NCI-H526 (cell line): ENCODE measurements at regions not wholly inside any gene's neighbourhood (a gene's known extent, or its start where the extent isn't known, plus 50 kb on each side); places are given as distances from the start of the nearest gene placed in this dataset.
"Not testable (repeated sequence)": the region's sequence is repeated elsewhere in the genome, so short reads cannot be mapped to it uniquely, and the experiment has no call there.

ENCODE experiments used
- DNase-seq, 2 experiments: peaks; one replicate each; lab custom pipeline; 2025; lab: John Stamatoyannopoulos, UW

DNA sequence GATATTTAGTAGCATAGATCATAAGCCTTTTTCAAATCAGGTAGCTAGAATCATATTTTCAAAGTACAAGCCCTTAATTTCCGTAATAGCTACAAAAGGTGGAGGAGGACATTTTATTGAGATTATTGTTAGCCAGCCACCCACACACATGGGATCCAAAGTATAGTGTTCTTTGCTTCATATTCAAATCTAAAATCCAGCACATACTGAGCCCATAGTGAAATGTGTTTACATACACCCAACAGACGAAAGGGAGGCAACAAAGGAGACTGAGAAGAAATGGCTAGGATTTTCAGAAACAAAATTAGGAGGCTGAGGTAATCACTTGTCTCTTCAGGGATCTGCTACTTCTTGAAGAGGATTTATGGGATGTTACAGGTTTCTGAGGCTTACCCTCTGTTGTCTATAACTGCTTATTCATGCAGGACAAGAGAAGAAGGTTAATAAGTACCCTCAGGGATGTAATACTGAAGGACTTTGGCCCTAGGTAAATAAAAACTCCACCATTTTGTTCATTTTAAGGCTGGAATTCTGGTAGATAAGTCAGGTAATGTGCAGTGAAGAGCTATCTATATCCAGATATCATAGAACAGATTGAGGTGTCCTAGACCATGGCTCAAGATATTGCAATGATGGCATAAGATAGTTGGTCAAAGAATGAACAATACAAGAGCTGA, 182.1 kb downstream of the SPDYE17 start:
- not testable (repeated sequence) for DNase-seq

DNA sequence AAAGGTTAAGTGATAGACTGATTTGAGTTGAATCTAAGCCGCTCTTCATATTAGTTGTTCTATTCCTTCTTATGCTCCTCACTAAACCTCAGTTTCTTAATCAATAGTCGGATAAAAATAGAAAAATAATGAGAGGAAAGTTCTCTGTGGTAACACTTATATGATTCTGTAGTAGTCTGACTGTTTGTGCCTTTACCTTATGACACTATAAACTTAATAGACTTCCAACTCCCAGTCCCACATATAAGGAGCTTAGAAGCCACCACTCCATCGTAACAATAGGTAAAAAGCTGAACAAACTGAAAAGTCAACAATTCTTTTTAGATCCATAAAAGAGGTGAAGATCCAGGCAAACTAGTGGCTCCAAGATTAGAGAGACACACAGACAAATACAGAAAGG, 192.3 kb downstream of the SPDYE17 start:
- not testable (repeated sequence) for DNase-seq

DNA sequence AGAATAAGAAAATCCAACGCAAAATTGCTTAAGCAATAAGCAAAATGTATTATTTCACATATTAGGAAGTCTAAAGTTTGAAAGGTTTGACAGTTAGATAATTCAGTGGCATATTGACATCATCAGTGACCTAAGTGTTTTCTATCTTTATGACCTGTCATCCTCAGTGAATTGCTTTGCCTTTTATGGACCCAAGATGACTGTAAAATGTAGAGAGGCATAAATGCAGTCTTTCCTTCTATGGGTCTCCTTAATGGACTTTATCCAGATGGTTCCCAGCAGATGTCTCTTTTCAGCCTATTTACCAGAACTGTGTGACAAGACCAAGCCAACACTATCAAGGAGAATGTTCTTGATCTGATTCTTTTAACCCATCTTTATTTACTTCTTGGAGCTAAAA, 192.9 kb downstream of the SPDYE17 start:
- not testable (repeated sequence) for DNase-seq

DNA sequence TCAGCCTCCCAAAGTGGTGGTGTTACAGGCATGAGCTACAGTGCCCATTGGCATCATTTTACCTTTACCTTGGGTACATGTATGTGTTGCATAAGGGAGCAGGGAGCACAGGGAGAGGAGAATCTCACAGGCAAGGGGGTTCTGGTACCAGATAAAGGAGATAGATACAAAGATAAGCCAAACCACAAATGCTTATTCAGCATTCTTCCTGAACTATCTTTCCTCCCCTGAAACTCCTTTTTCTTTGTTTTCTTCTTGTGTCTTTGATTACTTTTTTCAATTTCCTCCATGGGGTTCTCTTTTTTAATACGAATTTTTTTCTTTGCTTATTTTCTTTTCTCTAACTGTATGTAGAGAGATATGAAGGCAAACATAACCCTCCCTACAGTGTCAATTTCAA, 193.8 kb downstream of the SPDYE17 start:
- not testable (repeated sequence) for DNase-seq

- not testable (repeated sequence) for DNase-seq
These were observed 202.2 kb upstream of the POMZP3 start for GRCh38 chr7:76829233-76829632.

DNA sequence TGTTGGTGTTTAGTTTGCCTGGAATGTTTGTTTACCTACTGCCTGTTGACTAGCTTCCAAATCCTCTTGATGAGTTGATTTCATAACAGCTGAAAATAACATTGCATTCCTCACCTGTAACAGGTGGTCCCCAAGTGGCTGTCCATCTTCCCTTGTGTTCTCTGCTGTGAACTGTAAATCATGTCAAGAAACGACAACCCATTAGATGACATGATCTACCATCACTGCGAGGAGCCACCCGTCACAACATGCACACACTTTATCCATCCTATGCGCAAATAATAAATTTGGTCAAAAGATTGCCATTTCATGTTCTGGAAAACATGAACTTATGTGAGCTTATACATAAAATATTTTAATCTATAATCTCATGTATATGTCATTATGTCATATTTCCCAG, 199.1 kb upstream of the POMZP3 start:
- DNase-seq: not testable (repeated sequence)

DNA sequence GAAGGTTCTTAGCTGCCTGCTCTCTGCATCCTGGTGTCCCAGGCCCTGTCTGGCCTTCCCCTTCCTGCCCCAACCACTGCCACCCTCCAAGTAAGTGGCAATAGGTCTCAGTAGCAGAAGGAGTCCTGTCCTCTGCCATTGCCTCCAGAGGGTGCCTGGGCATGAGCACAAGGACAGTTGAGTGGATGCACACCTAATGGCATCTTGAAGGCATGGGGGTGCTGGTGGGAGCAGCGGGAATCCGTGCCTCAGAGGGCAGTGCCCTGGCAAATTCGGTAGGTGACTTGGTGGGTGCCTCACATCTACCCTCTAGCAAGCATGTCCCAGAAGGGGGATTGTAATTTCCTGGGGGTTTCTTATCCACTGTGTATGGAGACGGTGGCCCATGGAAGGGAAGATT, 182.8 kb upstream of the POMZP3 start:
- not testable (repeated sequence) for DNase-seq

DNA sequence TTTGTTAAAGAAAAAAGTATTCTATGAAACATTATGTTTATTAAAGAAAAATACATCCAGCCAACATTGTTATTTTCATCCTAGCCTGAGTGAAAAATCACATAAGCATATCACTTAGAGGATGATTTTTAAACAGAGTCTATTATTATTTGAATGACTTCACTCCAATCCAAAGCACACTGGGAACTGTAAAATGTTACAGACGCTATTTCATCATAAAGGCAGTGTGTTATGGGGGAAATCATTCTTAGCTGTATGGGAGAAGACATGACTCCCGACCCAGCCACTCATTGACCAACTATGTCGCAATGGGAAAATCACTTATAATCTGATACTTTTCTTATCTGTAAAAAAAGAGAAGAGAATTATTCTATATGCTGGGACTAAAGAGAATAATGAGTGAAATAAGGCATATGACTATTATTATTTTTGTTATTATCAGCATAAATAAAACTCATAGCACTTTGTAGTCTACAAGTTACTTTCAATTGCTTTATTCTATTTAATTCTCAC, 180.6 kb upstream of the POMZP3 start:
- not testable (repeated sequence) for DNase-seq

DNA sequence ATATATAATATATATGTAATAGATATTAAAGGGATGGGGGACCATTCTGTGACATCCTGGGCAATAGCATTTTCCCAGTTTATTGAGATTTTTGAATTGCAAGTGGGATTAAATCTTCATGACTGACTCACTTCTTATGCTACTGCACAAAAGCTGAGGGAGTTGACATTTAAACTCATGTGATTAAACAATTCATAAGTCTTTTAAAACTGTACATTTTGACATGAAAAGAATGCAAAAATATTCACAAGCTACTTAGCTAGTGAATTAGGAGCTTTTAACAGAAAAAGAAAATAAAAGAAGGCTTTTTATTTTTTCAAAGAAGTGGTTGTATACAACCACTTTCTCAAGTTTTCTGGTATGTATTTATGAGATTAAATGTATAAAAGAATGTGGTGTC, 179.4 kb upstream of the POMZP3 start:
- not testable (repeated sequence) for DNase-seq

DNA sequence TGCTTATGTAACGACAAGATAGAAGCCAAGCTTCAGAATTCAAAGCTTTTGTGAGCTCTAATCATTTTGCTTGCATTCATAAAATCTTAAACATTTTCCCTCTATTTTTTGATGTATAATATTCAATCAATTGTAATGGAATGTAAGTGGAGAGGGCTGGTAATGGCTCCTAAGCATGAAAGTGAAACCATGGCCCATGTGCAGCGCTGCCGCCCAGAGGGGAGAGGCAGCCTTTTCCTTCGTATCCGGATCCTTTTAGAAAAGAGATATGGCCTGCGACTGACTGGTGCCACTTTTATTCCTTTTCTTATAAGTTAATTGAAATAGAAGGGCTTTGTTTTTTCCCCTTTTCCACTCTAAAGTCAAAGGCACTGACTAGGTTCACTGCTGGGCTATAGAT, 178.9 kb upstream of the POMZP3 start:
- not testable (repeated sequence) for DNase-seq

DNA sequence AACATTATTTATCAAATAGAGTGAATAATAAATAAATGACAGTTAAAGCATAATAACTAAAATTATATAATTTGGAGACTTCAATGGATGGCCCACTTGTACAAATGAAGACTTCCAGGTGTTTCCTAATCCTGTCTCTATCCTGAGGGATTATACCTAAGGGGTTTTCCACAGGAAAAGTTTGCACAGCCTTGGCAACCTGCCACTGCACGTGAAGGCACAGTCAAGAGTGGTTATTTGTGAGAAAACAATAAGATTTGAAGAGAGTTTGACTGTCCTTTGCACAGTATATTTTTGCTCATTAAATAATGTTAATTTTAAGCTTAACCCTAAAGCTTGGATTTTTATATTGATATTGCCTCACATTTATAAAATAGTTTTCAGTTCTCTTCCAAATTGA, 178.2 kb upstream of the POMZP3 start:
- not testable (repeated sequence) for DNase-seq

- not testable (repeated sequence) for DNase-seq
These were observed 170.6 kb upstream of the POMZP3 start for GRCh38 chr7:76797639-76798038.

GRCh38 chr7:76780693-76781092, 153.6 kb upstream of the POMZP3 start:
- not testable (repeated sequence) for DNase-seq

GRCh38 chr7:76774279-76774678, 147.2 kb upstream of the POMZP3 start:
- not testable (repeated sequence) for DNase-seq

GRCh38 chr7:76771980-76772379, 144.9 kb upstream of the POMZP3 start:
- not testable (repeated sequence) for DNase-seq

DNA sequence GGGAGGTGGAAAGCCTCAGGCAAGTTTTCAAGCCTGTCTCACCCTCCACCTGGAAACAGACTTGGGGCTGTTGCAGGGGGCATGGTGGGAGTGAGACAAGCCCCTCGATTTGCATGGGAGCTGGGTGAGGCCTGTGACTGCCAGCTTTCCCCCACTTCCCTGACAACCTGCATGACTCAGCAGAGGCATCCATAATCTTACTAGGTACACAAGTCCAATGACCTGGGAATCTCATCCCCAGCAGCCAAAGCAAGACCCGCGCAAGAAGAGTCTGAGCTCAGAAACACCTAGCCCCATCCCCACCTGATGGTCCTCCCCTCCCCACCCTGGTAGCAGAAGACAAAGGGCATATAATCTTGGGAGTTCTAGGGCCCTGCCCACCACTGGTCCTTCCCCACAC, 136.9 kb upstream of the POMZP3 start:
- peak; percentile 20 to 41 for DNase-seq

DNA sequence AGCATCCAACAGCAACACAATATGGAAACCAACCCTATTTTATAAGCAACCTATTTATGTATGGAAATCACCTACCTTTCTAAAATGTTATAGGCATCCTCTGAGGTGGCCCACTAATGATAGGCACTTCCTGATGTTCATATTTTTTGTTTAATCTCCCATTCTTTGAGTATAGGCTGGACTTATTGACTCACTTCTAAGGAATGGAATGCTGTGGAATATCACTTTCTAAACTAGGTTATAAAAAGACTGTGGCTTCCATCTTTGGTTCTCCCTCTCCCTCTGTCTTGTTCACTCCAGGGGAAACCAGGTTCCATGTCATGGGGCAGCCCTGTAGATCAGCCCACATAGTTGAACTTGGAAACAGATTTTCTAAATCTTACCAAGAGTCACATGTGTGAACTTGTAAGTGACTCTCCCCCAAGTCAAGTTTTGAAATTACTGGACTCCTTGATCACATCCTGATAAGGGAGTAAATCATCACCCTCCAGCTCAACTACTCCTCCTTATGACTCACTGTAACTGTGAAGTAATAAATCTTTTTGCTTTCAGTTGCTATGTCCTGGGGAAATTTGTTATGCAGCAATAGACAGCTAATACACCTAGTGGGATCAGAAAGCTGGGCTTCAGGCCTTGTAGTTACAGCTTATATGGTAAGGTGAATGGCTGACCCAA, 133.6 kb upstream of the POMZP3 start:
- DNase-seq: not testable (repeated sequence)

DNA sequence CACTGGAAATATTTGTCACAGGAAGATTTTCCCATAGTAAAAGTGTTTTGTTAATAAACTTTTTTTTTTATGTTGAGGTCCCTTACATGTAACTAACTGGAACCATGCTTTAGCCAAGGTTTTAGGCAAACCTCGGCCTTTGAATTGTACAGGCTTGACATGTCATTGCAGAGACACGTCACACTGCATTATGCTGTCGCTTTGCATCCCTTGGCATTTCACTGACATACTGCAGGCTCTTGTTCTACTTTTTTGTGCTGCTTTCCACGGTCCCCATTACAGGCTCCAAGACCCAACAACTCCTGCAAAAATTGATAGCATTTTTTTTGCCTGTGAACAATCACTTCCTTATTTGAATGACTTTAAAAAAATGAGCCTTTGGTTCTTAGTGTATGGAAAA, 112.5 kb upstream of the POMZP3 start:
- DNase-seq: not testable (repeated sequence)

- peak; percentile 29 to 36 for DNase-seq
These were observed 109.6 kb upstream of the POMZP3 start for GRCh38 chr7:76736724-76737123.

DNA sequence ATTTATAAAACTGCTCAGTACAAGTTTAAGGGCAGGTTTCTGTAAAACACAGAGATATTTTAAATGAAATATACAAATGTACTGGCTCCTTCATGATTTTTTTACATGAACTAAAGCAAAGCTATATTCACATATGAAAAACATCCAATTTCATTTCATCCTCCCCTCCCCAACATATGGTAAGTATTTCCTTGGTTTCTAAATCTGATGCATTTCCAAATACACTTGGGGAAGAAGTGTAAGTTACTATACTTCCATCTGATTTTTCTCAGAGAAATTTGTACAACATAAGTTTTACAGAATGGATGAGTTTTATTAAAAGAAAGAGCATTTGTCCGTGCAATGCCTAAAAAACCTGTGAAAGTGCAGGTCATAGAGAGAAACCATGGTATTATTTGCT, 109.0 kb upstream of the POMZP3 start:
- not testable (repeated sequence) for DNase-seq

DNA sequence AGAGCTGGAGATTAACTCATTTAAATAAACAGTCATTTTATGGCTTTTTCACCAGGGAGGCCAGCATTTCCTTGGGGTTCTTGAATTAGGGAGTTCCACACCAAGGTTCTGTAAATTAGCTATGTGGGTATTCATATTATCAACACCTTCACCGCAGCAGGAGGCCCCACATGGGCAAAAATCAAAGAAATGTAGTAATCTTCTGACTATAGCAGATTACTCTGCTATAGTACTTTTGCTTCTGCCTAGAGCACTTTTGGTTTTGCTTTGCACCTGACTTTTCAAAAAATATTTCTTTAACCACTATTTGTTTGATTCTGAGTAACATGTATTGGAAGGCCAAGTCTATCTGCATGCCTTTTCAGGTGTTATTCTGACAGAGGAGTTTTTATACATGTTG, 108.6 kb upstream of the POMZP3 start:
- not testable (repeated sequence) for DNase-seq

DNA sequence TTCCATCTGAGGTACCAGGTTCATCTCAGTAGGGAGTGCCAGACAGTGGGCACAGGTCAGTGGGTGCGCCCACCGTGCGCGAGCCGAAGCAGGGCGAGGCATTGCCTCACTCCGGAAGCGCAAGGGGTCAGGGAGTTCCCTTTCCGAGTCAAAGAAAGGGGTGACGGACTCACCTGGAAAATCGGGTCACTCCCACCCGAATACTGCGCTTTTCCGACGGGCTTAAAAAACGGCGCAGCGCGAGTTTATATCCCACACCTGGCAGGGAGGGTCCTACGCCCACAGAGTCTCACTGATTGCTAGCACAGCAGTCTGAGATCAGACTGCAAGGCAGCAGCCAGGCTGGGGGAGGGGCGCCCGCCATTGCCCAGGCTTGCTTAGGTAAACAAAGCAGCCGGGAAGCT, 101.5 kb upstream of the POMZP3 start:
- DNase-seq: peak; percentile 21 to 53

DNA sequence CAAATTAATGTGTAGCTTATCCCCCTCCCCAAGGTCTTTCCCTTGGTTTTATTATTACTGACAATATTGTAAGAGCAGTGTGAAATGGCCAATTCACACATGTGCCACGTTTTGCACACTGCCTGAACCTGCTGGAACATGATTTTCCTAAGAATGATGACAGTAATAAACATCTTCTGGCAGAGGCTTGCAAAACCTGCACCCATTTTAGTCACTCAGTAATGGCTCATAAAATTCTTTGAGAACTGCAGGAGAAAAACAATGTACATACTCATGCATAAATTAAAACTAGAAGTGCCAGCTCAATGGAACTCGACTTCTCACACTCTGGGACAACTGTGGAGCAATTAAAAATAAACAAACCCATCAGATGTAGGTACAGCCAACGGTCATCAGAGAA, 96.8 kb upstream of the POMZP3 start:
- DNase-seq: not testable (repeated sequence)
